Skeletal muscle tissue (tissue), 3 donors: ENCODE measurements at regions not wholly inside any gene's neighbourhood (a gene's known extent, or its start where the extent isn't known, plus 50 kb on each side); places are given as distances from the start of the nearest gene placed in this dataset.

Experiments
- H3K27ac ChIP-seq: one replicate; pipeline ENCODE4 v1.7.0; 2013; ENCODE audit warnings: mild to moderate bottlenecking, low read depth, low read length, inconsistent platforms
- H3K27me3 ChIP-seq, 3 donors: one replicate each; pipeline ENCODE4 v1.7.0; 2013; ENCODE audit warnings: low read length in 3 of 3; ENCODE audit not compliant: control insufficient read depth in 3 of 3, insufficient read depth in 3 of 3
- H3K36me3 ChIP-seq, 3 donors: one replicate each; pipeline ENCODE4 v1.7.0; 2013; ENCODE audit warnings: low read length in 3 of 3; ENCODE audit not compliant: control insufficient read depth in 3 of 3, insufficient read depth in 3 of 3
- H3K4me1 ChIP-seq, 3 donors: one replicate each; pipeline ENCODE4 v1.7.0; 2013; ENCODE audit warnings: low read length in 3 of 3, mild to moderate bottlenecking in 3 of 3; ENCODE audit not compliant: control insufficient read depth in 3 of 3, insufficient read depth in 3 of 3
- H3K4me3 ChIP-seq, 3 donors: one replicate each; pipeline ENCODE4 v1.7.0; 2013; ENCODE audit warnings: low read length in 3 of 3
- H3K9ac ChIP-seq, 3 donors: one replicate each; pipeline ENCODE4 v1.7.0; 2013; ENCODE audit warnings: low read length in 3 of 3, mild to moderate bottlenecking in 3 of 3, moderate library complexity in 2 of 3, low read depth in 1 of 3
- H3K9me3 ChIP-seq, 3 donors: one replicate each; pipeline ENCODE4 v1.7.0; 2013; ENCODE audit warnings: low read length in 3 of 3; ENCODE audit not compliant: control insufficient read depth in 3 of 3
- donor health status: Osteomylitis.

DNA sequence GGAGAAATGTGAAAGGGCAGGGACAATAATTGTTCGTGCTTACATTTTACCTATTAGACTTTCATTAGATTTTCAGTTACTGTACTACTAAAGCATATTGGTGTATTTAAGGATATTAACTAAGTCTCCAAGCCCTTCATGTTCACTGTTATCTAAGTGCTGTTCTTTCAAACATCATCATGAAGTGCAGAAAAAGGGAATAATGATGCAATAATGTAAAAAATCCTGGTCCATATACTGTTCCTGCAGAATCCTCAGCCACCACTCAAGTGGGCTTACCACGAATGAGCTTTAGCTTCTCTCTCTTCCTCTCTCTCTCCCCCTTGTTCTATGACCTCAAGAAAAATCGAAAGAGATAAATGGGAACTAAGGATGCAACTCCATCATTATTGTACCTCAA lies 600.7 kb downstream of the UTRN start:
- Histone ChIP-seq H3K9me3 (no peaks in the 10 kb centered on the region), H3K4me1 (no peaks in the 10 kb centered on the region), H3K36me3 (no peaks in the 10 kb centered on the region), H3K27me3 (no peaks in the 10 kb centered on the region), H3K4me3 (no peak overlapping the region), H3K27ac (no peak overlapping the region), H3K9ac (no peak overlapping the region)

DNA sequence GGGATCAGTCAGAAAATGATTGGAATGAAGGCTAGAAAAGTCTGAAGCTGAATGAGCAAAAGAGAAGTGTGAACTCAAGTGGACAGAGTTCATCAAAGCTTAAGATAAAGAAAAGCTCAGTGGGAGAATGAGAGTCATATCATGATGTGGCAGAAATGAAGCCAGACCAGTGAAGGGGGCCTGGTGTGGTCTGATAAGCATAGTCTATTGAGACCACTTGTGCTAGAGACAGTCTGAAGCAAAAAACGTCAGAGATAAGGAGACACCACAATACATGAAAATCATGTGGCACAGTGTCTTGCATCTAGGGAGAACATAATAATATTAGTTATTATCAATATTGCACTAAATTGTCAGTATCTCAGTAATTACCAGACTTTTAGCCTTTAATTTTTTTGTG lies 601.5 kb downstream of the UTRN start:
- H3K27me3 ChIP-seq = no peaks in the 10 kb centered on the region
- no peak overlapping the region for H3K9ac ChIP-seq

DNA sequence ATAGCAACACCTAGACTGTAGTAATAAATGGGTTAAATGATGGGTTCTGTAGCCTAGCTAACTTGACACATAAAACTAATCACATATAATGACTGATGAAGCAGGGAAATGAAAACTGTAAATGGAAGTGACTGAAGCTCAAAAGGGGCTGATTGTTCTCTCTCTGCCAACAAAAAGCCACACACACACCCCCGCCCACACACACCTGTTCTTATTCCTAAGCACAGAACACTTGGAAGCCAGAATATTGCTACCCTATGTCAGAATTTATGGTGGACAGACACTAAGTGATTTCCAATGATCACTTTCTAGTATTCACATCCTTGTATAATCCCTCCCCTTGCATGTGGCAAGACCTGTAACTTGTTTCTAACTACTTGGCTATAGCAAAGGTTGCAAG lies 603.5 kb downstream of the UTRN start:
- Histone ChIP-seq H3K27ac (no peak overlapping the region), H3K27me3 (no peaks in the 10 kb centered on the region), H3K9me3 (no peaks in the 10 kb centered on the region)

More for the DNA sequence above, 601.5 kb downstream of the UTRN start:
- Histone ChIP-seq H3K27ac (no peak overlapping the region), H3K4me3 (no peak overlapping the region), H3K36me3 (no peaks in the 10 kb centered on the region), H3K9me3 (no peaks in the 10 kb centered on the region), H3K4me1 (no peaks in the 10 kb centered on the region)

DNA sequence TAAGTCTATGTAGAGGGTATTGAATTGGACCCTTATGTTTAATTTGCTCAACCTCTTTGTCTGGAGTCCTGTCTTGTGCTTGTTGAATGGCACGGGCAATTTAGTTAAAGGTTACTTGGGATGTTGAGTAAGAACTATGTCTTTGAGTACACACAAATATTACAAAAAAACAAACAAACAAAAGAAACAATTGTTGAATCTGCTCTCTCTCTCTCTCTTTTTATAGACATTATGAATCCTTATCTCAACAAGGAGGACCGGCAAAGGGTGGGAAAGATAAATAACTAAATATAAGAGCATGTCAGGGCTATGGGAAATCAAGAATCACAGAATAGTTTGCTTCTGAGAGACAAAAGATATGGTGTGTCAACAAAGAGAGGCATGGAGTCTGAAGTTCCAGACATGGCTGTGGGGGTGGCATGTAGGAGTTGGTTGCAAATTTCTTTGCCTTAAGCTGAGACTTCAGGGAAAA lies 608.6 kb downstream of the UTRN start:
- Histone ChIP-seq H3K36me3 (no peaks in the 10 kb centered on the region), H3K27ac (no peak overlapping the region), H3K9ac (no peak overlapping the region), H3K9me3 (no peaks in the 10 kb centered on the region), H3K4me1 (no peaks in the 10 kb centered on the region), H3K4me3 (no peak overlapping the region), H3K27me3 (no peaks in the 10 kb centered on the region)

More for the DNA sequence above, 603.5 kb downstream of the UTRN start:
- Histone ChIP-seq H3K4me3 (no peak overlapping the region), H3K9ac (no peak overlapping the region), H3K4me1 (no peaks in the 10 kb centered on the region), H3K36me3 (no peaks in the 10 kb centered on the region)

DNA sequence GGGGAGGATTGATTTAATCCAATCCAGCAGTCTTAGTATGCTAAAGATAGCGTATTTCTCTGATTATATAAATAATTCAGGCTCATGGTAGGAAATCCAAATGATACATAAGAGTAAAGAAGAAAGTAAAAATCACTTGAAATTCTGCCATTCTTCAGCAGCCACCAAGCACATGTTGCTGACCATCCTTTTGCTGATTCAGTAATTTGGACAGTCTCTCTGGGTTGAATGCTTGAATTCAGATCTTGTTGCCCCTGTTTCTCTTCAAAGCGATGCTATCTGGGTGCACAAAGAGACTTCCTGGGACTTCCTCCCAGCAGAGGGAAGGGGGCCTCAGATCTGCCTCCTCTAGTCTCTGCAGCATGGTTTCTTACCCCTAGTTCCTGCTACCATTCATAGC lies 609.1 kb downstream of the UTRN start:
- no peaks in the 10 kb centered on the region for H3K4me1 ChIP-seq
- no peak overlapping the region for H3K27ac ChIP-seq
- H3K9ac ChIP-seq = no peak overlapping the region
- no peaks in the 10 kb centered on the region for H3K9me3 ChIP-seq
- H3K4me3 ChIP-seq = no peak overlapping the region
- H3K27me3 ChIP-seq = no peaks in the 10 kb centered on the region
- no peaks in the 10 kb centered on the region for H3K36me3 ChIP-seq

DNA sequence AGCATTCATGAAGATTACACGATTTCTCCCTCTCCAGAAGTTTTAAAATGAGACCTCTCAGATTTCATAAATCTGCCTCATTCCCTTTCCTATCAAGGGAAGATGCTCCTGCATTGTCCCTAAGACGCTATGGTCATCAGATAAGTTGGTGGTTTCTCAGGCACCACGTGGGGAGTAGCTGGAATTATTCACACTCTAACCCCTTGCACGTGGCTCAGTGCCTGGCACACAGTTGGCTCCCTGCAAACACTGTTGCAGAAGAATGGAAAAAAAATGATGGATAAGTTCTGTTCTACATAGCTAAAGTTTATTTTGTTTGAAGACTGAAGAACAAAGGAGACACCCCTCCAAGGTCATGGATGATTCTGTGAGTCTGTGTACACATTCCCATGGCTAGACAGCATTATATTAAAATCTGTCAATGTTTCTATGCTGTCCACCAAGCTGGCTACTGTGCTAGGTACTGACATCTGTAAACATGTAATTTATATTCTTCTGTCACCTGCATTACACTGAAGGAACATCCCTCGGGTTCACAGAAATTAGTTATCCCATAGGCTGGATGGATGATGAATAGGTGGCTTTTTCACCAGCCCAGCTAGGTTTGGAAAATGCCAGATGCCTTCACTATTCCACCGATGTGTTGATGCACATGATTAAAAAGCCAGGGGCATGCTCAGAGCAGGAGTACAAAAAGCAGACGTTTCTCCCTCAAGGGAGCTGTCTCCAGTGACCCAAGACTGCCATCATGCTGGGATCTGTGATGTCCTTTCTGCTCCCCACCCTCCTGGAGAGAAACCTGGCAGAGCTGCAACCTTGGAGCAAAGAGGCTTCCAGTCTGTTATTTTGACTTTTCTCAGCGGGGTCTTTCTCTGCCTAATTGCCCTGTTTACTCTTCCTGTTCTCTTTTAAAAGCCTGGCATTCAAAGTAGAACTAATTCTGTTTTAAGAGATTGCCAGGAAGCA lies 610.5 kb downstream of the UTRN start:
- no peak overlapping the region for H3K9ac ChIP-seq
- H3K27ac ChIP-seq = no peak overlapping the region
- no peaks in the 10 kb centered on the region for H3K4me1 ChIP-seq
- H3K36me3 ChIP-seq = no peaks in the 10 kb centered on the region
- no peaks in the 10 kb centered on the region for H3K27me3 ChIP-seq
- no peaks in the 10 kb centered on the region for H3K9me3 ChIP-seq
- H3K4me3 ChIP-seq = no peak overlapping the region

DNA sequence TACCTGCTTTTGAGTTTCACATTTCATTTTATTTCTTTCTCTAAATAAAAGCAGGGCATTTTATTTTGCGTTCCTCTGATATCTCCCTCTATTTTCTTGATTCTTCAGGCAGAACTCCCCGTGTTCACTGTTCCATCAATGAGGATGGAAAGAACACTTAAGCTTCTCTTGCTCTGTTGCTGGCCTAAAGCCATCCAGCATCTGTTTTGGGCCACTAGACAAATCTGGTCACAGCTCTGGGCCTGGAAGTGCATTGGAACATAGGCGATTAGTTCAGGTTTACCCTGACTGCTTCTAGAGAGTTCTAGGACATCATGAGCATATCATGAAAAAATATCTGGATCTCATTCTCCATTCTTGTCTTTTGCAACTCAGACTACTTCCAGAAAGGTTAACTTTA lies 611.2 kb downstream of the UTRN start:
- H3K27ac ChIP-seq = no peak overlapping the region
- H3K4me3 ChIP-seq = no peak overlapping the region
- no peaks in the 10 kb centered on the region for H3K27me3 ChIP-seq
- no peaks in the 10 kb centered on the region for H3K36me3 ChIP-seq
- H3K4me1 ChIP-seq = no peaks in the 10 kb centered on the region
- H3K9ac ChIP-seq = no peak overlapping the region
- no peaks in the 10 kb centered on the region for H3K9me3 ChIP-seq

DNA sequence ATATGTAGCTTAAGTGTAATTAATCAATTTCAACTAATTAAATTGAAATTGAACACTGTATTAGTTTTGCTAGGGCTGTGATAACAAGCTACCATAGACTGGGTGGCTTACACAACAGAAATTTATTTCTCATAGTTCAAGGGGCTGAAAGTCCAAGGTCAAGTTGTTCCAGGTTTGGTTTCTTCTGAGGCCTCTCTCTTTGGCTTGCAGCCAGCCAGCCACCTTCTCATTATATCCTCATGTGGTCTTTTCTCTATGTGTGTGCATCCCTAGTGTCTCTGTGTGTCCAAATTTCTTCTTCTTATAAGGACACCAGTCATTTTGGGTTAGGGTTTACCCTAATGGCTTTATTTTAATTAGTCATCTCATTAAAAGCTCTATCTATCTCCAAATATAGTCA lies 611.7 kb downstream of the UTRN start:
- no peak overlapping the region for H3K9ac ChIP-seq
- H3K36me3 ChIP-seq = no peaks in the 10 kb centered on the region
- H3K4me1 ChIP-seq = no peaks in the 10 kb centered on the region
- no peaks in the 10 kb centered on the region for H3K27me3 ChIP-seq
- H3K9me3 ChIP-seq = peaks cover 0 to 2% (median 0%) of the 10 kb centered on the region in 3 donors
- no peak overlapping the region for H3K27ac ChIP-seq
- H3K4me3 ChIP-seq = no peak overlapping the region

DNA sequence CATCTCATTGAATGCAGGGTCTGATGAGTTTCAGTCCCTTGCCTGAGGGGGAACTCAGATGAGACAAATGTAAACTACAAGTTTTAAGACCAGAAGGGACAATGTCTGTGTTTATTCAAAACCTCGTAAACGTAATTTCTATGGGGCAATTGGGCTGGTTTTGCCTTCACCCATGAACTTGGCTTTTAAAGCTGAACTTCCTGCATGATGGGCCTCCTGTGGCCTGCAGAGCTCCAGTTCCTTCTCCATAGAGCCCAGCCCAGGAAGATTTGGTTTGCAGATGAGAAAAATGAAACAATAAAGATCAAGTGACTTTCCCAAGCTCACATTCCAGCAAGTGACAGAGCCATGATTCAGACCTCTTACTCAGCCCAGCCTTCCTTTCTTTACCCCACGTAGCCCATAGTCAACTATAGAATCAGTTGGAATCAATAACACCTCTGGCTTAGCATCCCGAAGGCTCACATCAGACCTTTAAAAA lies 612.3 kb downstream of the UTRN start:
- H3K9me3 ChIP-seq = peaks cover 0 to 4% (median 0%) of the 10 kb centered on the region in 3 donors
- H3K27me3 ChIP-seq = no peaks in the 10 kb centered on the region
- H3K27ac ChIP-seq = no peak overlapping the region
- H3K36me3 ChIP-seq = no peaks in the 10 kb centered on the region
- no peak overlapping the region for H3K9ac ChIP-seq
- H3K4me3 ChIP-seq = no peak overlapping the region
- no peaks in the 10 kb centered on the region for H3K4me1 ChIP-seq

DNA sequence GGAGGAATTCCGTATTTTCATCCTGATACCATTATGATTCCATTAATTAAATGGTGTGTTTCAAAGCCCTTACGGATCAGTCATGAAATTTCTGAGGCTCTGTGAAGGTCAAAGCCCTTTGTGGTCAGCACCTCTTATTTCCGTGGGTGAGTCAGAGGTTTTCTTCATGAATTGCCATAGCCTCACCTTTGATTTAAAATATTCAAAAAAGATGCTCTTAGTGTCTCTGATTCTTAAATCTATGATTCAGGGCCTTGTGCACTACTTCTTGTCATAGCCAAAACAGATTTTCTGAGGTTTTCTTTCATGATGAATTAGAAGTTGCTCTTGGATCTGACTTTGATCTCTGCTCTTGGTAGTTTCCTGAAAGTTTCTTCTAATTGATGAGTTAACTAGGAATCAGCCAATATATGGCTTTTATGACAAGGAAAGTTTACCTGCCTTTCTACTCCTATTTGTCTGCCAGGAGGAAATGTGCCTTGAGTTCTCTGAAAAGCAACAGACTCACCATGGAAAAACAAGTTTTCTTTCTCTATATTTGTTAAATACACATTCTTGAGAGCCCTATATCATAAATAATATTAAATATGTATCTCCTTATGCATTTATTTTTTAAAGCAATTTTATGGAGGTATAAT lies 613.0 kb downstream of the UTRN start:
- H3K4me1 ChIP-seq = no peaks in the 10 kb centered on the region
- no peak overlapping the region for H3K27ac ChIP-seq
- no peaks in the 10 kb centered on the region for H3K36me3 ChIP-seq
- no peaks in the 10 kb centered on the region for H3K27me3 ChIP-seq
- peaks cover 0 to 4% (median 0%) of the 10 kb centered on the region in 3 donors for H3K9me3 ChIP-seq
- H3K4me3 ChIP-seq = no peak overlapping the region
- no peak overlapping the region for H3K9ac ChIP-seq
